Hindlimb muscle (tissue), 1 donor: ENCODE measurements at regions not wholly inside any gene's neighbourhood (a gene's known extent, or its start where the extent isn't known, plus 50 kb on each side); places are given as distances from the start of the nearest gene placed in this dataset.

Experiments used
- DNase-seq: peaks from one replicate; pipeline ENCODE4 v3.0.0-alpha.2; 2013

GRCh38 chr21:32132881-32133280, 146.0 kb downstream of the MIS18A start:
- DNase-seq: no peak

DNA sequence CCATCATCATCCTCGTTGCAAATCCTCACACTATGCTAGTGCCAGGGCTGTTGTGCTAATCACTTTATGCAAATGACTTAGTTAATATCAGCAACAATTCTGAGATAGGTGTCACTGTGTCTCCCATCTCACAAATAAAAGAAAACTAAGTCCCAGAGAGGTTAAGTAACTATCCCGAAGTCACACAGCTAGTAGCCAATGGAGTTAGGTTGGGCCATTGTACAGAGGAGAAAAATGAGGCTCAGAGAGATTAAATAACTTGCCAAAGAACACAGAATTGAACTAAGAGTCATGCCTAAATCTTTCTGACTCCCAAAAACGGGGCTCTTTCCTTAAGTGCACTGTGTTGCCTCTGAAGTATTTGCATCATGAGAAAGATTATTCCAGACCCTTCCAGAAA, 146.4 kb downstream of the MIS18A start:
- DNase-seq: no peak

DNA sequence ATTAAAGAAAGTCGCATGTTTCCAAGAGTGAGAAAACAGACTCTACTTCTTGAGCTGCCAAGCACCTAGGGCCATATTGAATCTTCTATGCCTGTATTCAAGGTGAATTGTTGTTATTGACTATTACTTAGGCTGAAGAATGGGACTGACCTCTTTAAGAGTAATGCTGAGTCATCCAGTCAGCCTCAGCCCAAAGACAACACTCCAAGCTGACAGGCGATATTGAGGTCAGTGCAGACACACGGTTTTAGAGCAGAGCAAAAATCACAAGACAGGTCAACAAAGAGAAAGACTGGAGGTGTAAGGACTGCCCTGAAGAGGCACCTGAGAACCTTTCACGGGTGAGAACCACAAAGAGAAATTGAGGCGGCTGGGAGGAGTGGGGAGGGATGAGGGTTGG, 146.9 kb downstream of the MIS18A start:
- no peak for DNase-seq

DNA sequence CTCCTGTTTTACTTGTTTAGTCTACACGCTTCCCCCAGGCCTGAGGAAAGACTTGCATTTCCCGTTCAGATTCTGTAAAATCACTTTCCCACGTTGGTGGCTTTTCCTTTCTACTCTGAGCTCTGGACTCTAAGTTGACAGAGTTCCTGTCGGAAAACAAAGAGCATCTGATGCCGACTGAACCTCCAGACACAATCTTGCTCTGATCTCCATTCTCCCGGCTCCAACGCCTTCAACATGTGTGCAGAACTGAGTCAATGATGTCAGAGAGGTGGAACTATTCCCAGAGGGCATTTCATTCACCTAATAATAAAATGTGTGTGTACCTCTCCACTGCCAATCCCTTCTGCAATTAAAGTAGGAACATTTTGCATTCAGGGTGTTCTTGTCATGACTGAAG, 147.7 kb downstream of the MIS18A start:
- no peak for DNase-seq

- no peak for DNase-seq
Observed at GRCh38 chr21:32130031-32130891, 148.6 kb downstream of the MIS18A start.

- DNase-seq: no peak
Observed at GRCh38 chr21:32127081-32127480, 151.8 kb downstream of the MIS18A start.

DNA sequence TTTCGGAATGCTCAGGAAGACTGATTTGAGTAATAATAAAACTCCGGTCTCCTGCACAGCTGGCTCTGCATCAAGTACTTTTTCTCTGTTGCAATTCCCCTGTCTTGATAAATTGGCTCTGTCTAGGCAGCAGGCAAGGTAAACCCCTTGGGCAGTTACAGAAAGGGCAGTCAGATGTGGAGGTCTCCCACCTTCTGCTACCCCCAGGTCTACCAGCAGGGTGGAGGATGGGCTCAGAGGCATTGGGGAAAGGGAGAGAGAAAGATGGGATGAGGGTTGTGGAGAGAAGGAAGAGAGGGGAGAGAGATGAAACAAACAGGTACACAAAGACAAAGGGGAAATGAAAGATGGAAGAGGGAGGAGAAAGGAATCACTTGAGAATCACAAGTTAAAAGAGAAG, 156.8 kb downstream of the MIS18A start:
- DNase-seq: no peak

DNA sequence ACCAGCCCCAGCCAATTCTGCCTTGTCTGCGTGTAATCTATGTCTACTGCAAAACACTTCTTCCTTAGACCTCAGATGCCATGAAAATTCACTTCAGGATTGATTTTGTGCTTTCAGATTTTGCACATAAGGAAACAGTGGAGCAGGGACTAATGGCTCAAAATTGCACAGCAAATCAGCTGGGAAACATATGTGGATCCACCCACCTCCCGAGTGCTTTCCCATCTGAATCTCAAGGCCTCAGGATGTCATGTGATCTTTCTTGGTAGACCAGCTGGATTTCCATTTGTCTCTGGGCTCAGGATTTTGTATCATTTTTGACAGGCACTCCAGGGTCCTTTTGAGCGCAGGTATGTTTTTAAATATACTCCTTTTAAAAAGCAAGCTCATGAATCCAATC, 158.6 kb downstream of the MIS18A start:
- no peak for DNase-seq

- DNase-seq: no peak
Observed at GRCh38 chr21:32119811-32120210, 159.0 kb downstream of the MIS18A start.

DNA sequence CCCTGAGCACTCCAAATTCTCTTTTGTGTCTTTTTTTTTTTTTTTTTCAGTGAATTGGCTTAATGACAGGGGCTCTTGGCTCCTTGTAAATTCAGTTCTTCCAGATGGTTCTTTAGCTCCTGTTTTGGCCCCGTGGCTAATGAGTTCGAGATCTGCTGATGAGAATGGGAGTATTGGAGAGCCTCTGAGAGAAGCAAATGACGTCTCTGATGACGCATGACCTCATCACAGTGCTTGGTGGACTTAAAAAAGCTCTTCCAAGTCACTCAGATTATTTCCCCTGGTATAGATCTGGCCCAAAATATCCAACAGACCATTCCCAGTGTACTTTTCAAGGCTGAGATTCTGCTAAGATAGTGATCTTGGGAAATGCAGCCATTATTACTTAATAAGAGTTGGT, 159.5 kb downstream of the MIS18A start:
- DNase-seq: no peak

GRCh38 chr21:32114419-32115035, 164.3 kb downstream of the MIS18A start:
- peak; percentile 45 for DNase-seq

DNA sequence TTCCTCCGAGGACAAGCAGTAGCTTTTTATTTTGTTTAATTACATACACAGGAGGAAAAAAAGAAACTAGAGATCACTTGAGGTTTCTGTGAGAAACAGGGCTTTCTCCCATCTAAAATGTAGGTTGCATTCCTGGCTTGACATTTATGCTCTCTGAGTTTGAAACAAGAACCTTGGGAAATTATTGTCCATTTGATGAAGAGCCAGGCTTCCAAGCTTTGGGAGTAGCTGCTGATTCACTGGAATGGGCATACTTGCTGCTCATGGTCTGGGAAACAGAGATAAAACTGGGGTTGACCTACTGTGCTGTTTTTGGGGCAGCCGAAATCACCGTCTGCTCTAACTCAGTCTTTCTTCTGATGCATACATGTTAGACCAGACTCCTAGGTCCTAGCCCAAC, 165.4 kb downstream of the MIS18A start:
- DNase-seq: no peak

DNA sequence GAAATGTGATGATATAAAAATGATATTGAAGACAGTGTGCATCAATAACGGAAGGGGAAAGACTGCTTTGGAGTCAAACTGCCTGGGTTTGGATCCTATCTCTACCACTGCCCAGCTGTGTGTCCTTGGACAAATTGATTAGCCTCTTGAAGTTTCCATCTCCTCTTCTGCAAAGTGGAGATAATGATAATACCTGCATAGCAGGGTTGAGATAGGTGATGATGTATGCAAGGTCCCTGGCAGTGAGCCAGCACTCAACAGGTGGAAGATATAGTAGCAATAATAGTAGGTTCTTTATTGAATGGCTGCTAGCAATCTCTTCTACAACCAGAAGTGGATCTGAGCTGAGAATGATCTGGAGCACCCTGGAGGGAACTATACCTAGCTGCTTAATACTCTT, 166.7 kb downstream of the MIS18A start:
- DNase-seq: no peak

- DNase-seq: peak; percentile 42
Observed at GRCh38 chr21:32108566-32108965, 170.3 kb downstream of the MIS18A start.

GRCh38 chr21:32103361-32103760, 175.5 kb downstream of the MIS18A start:
- no peak for DNase-seq

DNA sequence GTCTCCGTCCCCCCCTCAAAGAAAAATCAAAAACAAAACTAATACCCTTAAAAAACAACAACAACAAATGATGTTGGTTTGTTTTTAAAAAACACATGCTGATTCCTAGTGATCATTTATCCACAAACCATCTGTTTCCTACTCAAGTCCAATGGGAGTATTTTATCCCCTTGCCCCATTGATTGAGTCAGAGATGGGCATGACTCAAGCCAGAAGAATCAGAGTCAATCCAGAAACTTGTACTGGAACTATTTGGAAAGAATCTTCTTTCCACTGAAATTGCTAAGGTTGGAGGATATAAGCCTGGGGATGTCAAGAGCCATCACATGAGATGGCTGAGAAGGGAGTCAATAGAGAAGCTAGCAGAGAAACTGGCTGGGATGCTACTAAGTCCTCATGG, 176.4 kb downstream of the MIS18A start:
- DNase-seq: no peak

DNA sequence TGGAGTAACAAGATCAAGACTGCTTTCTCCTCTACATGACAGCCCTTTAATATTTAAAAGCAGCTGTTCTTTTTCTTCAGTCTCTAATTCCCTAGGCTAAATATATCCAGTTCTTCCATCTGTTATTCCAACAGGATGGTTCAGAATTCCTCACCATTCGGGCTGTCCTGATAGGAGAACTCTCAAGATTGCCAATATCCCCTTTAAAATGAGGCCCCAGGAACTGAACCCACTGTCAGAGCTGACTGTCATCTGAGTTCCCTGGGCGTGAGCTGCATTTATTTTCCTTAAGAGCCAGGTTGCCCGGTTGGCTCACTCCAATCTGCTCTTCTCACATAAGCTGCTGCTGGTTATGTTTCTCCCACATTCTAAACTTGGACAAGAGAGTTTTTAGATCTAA, 177.6 kb downstream of the MIS18A start:
- DNase-seq: no peak

GRCh38 chr21:32100423-32100822, 178.4 kb downstream of the MIS18A start:
- DNase-seq: no peak

GRCh38 chr21:32099812-32100416, 178.9 kb downstream of the MIS18A start:
- no peak for DNase-seq

GRCh38 chr21:32096411-32096810, 182.4 kb downstream of the MIS18A start:
- no peak for DNase-seq

DNA sequence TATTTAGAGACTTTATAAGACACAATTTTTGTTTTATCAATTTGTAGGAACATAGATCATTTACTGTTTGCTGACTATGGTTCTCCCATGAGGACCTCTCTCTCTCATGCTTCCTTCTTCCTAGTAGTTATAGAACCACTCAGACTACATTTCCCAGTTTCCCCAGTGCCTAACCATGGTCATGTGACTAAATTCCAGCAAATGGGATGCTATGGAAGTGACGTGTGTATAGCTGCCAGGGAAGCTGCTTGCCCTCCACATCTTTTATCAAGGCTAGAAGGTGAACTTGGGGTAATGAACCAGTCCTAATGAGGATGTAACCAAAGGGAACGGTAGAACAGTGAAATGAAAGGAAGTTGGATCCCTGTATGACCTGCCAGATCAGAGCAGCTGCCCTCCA, 184.0 kb downstream of the MIS18A start:
- DNase-seq: no peak

DNA sequence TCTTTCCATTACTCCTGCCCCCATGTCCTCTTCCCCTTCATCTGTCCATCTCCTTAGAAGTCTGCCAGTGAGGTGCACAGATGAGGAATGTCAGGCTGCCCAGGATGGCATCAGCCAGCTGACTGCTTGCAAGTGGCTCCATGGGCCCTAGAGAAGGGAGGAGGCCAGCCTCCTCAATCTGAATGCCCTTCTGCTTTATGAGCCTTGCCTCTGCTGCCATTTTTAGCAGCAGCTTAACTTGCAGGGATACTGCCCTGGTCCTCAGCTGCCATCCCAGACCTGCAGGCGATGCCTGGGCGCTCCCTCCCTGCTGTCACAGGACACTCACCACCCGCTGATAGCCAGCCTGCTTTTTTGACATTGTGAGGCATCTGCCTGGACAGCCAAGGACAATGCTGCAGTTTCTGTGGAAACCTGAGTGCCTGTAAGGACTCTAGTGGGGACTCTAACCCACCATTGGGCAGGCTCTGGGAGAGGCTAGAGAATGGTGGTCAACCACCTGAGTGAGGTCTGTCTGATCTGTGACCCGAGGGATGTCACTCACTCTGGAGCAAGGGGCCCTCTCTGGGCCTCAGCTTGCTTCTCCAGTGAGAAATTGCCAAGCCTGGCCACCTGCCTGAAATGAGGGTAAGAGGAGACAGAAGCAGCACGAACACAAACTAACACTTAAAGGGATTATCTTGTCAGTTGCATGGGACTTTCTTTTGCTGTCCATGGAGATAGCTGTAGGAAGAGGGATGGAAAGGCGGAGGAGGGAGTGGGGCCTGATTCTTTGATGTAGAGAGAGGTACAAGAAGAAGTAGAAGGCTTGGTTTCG, 185.0 kb downstream of the MIS18A start:
- DNase-seq: no peak

GRCh38 chr21:32090956-32091355, 187.9 kb downstream of the MIS18A start:
- DNase-seq: no peak
